Central memory CD4-positive, alpha-beta T cell (primary cell): ENCODE measurements at regions not wholly inside any gene's neighbourhood (a gene's known extent, or its start where the extent isn't known, plus 50 kb on each side); places are given as distances from the start of the nearest gene placed in this dataset.
"Not testable (repeated sequence)": the region's sequence is repeated elsewhere in the genome, so short reads cannot be mapped to it uniquely, and the experiment has no call there.

Source experiments
- DNase-seq: peaks from one replicate; pipeline ENCODE4 v3.0.0; 2022

DNA sequence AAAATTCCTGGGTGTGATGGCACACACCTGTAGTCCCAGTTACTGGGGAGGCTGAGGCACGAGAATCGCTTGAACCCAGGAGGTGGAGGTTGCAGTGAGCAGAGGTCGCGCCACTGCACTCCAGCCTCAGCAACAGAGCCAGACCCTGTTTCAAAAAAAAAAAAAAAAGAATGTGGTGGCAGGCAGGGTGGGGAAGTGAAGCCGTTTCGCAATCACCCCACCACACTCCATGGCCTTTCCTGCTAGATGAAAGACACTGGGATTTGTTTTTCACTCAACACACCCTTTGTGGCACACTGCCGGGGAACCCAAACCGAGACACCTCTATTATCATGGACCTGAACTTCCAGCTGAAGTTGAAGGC is 172.4 kb upstream of the IQSEC1 start:
- no peak for DNase-seq

DNA sequence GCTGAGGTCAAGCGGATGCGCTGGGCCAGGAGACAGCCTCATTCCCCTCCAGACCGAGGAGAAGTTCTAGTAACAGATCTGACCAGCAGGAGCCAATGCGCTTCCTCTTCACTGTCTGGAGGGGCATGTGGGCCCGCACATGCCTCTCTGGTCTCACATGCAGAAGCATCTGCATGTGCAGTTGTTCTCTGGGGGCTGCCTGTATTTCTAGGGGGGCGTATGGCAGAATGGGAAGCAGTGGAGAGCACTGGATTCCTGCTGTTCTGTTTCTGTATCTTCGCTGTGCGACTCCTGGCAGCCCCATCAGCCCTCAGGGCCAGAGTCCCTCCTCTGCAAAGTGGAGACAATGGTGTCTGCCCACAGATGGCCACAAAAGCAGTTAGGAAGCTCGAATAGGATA is 170.4 kb upstream of the IQSEC1 start:
- DNase-seq: no peak

DNA sequence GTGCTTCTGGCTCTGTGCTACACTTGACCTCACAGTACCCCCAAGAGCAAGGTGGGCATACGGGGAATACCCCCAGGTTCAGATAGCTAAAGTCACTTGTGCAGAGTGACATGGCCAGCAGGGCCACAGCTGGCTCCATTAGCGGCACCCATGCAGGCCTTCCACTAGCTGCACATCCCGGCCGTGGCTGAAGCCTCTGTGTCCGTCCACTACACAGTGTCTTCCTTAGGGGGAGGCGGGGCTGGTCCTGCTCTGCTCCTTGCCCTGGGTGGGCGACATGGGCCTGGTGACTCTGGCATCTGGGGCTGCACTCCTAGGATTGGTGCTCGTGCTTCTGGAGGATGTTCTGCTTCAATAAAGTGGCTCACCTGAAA is 169.1 kb upstream of the IQSEC1 start:
- DNase-seq: no peak

DNA sequence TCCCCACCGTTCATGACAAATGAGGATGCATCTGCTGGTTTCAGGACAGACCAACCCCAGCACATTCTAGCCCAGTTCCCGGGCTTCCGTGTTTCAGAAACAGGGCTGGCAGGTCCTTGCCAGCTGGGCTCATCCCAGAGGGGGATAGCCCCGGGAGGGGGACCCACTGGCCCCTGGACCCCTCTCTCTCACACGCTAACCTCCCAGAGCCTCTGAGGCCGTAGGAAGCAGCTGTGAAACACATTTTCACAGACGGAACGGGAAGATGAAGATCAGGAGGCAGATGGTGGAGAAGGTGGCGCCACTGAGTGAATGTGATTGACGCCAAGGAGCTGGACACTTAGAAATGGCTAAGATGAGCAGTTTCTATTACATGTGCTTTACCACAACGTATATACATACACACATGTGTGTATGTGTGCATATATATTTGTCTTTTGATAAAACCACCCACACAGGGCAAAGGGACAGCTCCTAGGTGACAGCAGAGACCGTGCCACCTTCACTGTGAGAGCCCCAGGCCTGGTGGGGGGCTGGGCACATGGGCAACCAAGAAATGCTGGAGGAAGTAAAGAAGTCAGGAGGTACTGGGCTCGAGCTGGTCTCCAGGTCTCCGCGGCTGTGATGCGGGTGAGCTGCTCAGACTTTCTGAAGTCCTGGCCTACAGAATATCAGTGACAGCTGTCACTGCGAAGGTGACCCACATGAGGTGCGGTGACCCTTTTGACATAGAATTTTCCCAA is 168.6 kb upstream of the IQSEC1 start:
- no peak for DNase-seq

DNA sequence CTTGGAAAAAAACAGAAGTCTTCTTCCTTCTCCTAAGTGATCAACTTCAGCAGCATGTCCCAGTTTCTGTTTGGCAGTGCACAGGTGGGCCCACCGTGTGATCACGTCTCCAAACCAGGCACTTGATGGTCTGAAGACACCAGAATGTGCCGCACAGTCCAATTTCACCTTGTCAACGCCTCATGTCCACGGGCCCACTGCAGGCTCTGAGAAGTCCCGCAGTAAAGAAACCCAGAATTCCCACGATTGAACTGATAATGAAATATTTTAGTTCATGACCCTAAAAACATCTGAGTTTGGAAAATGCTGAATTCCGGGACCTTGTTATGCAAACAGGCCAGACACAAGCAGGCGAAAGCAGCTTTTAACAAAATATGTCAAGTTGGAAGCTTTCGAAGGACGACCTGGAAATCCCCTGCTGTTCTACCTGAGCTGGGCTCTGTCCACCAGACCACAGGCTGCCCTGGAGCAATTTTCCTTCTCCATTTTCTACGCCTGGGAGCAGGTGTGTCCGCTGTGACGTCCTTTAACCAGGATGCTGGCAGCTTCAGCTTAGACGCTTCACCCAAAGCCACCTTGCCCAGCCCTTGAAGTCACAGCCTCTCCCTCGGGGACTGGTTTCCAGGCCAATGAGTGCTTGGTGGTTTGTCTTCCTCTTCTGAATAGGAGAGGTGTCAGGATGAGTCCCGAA is 167.8 kb upstream of the IQSEC1 start:
- no peak for DNase-seq

DNA sequence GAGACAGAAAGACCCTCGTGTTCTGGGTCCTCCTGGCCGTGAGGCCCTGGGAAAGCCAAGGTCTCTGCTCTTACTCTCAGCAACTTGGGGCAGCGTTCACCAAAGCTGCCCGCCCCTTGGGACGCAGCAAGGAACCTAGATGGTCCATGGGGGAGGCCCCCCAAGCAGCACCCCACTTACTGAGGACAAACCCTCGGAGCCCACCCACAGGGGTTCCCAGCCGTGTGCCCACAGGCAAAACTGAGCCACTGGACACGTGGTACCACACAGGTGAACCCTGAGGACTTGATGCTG is 166.2 kb upstream of the IQSEC1 start:
- no peak for DNase-seq

DNA sequence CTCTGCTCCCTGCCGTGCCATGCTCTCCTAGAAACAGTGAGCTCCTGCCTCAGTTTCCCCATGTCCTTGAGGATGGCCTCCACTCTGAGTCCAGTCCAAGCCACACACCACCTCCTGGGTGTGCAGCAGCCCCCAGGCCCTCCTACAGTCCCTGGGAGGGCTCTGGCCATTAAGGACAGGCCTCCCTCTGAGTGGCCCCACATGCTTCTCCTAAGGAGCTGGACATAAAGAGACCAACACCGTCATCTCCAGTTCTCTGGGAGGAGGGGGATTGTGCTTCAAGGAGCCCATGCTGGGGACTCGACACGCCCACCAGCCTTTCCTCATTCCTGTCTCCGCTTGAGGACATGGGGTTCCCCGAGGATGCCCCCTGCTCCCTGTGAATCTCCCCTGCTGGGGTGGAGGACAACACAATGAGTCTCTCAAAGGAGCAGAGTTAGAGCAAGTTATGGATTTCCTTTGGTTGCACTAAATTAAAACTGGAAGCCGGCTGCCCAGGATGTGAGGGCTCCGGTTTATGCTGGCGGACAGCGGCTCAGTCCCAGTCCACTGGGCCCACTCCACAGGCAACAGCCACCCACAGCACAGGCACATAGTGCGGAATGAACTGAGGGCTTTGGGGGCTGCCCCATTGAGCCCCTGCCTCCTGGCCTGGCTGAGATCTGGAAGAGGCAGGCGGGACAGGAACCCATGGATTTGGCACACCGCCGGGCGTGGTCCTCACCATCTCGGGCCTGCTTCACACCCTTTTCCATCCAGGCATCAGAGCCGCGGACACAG is 165.6 kb upstream of the IQSEC1 start:
- DNase-seq: no peak

DNA sequence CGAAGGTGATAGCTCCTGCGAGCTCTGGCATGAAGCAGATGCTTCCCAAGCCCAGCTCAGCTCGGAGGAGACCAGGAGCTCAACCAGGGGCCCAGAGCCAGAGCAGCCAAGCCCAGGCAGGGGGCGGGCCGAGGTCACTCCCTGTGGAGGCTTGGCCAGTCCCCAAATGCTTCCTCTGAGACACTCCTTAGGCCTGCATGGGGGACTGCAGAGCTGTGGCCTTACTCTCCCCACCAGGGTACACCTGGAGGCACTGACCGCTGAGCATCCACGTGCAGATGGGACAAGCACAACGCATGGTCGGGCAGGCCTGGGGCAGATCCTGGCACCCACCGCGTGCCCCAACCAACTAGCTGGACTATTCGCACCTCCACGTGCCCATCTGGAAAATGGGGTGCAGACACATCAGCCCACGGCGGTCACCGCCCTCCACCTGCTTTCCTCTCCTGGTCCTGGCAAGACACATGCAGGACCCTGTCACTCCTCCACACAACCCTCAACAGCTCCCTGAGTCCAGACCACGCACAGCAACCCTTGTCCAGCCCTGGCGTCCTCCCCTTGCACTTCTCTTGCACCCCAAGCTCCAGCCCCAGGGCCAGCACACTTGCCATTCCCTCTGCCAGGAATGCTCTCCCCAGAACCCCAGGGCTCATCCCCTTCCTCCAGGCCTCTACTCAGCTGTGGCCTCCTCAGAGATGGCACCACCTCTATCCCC is 164.7 kb upstream of the IQSEC1 start:
- DNase-seq: no peak

DNA sequence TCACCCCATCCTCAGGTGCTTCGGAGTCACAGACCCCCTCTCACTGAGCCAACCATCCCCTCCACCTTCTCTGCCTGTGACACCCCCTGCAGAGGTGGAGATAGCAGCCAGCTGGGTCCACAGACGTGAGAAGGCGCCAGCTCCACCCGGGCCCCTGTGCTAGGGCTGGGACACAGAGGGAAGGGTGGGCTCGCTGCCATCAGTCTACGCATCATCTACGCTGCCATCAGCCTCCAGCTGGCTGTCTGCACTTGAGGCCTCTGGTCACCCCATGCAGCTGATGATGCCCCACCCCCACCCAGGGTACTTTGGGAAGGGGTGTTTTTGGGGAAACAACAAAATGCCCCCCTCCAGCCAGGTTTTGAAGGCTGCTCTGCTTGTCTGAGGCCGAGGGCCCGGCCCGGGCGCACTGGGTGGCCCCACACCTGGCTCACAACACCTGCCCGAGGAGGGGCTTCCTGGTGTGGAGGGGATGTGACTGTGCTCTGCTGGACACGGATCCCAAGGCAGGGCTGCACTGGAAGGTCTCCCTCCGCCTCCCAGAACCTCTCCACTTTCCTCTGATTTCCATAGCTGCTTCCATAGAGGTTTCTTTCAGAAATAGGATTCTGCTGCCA is 163.4 kb upstream of the IQSEC1 start:
- DNase-seq: no peak

DNA sequence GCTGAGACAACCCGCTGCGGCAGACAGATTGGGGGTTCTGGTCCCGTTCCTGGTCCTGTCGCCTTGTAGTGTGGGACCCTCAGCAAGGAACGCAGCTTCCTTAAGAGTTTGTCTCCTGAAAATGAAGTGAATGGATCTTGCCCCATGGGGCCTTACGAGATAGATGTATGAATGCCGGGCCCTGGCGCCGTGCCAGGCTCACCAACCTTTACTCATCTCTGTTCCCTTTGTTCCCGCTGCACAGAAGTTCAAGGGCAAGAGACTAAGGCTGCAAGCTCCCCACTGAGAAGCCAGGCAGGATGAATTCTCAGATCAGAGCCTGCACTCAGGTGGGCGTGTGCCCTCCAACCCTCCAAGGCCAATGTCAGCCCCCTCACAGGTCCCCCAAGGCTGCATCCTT is 162.7 kb upstream of the IQSEC1 start:
- DNase-seq: no peak

DNA sequence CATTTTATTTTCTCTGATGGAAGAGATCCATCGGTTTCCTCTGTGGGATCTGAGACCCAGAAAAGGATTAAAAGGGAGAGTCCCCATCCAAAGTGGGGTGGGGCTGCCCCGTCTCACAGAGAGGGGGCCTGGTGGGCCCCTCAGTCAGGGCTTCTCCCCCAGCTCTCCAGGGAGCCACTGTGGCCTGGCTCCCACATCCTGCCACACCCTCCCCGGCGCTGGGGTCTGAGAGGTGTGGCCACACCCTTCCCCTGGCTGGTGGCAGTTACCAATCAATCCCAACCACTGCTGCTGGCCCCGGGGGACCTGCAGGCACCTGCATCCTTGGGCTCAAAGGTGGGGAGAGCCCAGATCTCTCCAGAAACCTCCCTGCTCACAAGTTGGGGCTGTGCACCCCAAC is 161.8 kb upstream of the IQSEC1 start:
- DNase-seq: no peak

DNA sequence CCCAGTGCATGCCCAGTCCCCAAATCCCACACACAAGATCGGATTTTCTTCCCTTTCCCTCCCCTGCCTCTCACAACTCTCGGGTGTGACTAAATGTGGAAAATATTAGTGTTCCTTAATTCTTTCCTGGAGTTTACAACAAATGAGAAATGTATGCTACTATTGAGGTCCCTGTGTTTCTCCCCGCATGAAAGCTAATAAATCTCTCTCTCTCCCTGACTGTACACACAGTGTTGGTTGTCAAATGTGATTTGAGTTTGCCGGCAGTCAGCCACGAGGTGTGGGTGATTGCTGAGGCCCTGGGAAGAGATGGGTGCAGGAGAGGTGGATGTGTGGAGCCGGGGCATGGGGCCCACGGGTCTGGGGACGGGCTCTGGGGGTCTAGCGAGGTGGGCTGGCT is 161.4 kb upstream of the IQSEC1 start:
- no peak for DNase-seq

DNA sequence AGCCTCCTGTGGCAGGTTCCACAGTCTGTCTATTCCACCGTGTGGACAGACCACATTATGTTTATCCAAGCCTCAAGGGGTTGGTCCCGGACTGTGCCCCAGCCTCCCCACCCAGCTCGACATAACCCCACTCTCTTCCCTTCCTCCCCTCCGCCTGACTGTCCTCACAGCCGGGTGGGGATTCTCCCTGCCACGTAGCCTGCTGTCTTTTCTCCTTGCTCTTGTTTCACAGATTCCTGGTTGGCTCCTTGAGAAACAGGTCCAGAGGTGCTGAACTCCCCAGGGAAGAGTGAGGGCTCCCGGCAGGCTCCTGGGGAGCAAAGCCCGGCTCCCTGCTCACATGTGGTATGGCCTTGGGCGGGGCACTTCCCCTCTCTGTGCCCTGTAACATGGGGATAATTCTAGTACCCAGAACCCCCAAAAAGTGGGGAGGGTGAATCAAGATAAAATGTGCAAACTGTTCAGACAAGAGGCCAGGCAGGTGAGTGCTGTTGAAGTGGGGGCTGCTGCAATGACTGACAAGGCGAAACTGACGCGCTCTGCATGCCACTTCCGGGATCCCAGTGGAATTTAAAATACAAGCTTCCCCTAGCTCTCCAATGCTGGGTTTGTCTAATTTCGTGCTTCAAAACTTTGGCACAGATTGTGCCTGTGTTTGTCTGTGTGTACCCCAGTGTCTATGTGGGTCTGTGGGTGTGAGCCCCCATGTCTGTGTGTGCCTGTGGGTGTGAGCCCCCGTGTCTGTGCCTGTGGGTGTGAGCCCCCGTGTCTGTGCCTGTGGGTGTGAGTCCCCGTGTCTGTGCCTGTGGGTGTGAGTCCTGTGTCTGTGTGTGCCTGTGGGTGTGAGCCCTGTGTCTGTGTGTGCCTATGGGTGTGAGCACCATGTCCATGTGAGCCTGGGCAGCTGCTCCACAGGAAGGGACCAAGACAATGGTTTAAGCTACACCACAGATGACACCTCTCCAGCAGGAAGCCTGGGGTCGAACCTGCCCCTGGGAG is 160.6 kb upstream of the IQSEC1 start:
- no peak for DNase-seq

DNA sequence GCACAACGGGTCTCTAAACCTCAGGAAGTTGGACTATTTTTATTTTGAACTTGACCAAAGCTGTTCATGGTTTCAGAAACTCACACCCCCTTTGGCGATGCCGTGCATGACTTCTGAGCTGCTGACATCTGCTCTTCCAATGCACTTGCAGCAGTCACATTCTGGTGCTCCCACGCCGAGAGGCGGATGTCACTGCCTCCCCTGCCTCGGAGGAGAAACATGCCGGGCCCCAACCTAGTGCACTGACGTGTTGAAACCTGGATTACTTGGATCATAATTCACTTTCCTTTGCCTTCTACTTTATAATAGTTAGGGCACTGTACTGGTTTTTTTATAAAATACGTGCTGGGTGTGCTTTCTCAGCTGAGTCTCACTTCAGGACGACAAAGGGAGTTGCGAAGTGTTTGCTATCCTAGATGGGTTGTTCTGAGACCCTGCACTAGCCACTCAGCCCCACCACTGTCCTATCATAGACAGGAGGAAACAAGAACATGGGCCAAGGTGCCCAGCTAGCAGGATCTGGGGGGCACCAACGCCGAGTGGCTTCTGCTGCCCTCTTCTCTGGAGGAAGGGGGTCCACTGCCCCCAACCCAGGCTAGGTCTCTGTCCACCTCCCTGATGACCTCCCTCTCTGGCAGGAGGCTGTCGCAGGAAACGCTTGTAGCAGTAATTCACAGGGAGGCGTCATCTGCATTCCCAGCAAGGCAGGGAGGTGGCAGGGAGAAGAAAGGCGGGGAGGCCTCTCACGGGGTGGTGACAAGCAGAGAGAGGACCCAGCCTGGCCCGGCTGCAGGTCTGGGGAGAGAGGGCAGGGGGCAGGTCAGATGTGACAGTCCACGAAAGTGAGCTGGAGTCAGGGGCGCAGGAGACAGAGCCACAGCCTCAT is 158.8 kb upstream of the IQSEC1 start:
- DNase-seq: no peak

DNA sequence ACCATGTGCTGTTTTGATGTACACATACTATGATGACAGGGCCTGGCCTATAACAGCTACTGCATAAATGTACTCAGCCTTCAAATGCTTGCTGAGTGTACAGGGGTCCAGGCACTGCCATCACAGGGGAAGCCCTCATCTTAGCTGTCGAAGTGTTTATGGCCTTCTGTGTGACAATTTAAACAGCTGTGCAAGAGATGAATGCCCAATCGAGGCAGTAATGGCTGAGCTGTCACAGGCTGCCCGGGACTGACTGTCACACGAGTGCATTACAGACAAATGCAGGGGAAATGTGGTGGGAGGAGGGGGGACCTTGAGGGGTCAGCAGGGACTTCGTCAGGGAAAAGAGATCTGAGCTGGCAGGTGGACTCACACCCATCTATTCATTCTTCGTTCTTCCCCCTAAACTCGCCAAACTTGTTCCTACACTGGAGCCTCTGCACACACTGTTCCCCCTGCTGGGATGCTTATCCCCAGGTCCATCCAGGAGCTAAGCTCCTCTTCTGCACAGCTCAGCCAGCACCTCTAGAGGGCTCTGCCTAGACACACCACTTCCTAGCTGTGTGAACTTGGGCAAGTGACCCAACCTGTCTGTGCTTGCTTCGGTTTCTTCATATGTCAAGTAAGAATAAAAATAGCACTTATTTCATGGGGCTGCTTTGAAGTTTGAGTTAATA is 156.2 kb upstream of the IQSEC1 start:
- DNase-seq: no peak

DNA sequence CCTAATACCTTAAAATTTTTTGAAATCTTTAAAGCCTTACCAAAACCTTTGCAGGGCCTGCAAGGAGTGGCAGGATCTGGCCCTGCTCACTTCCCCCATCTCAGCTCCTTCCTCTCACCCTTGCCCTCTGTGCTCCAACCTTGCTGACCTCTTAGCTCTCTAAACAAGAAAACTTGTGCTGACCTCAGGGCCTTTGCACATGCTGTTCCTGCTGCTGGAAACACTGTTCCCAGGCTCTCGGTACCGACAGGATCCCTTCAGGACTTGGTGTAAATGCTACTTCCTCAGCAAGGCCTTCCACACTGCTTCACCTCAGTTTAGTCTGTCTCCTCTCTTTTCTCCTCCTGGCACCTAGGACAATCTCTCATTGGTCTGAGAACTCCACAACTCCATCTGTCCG is 155.4 kb upstream of the IQSEC1 start:
- DNase-seq: no peak

DNA sequence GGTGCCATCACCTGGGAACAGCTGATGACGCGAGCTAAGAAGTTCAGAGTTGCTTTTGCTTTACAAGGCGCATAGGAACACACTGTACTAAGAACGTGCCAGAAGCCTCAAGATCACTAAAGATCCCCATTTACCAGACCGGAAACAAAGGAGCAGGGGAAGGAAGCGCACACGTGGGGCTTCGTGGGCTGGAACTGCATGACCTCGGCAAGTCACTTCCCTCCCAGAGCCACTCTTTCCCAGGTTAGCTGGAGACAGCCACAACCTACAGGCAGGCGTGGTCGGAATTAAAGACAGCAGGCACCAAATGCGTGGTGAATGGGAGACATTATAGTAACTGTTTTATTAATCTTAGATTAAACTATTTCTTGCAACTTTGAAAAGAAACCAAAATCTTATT is 154.9 kb upstream of the IQSEC1 start:
- not testable (repeated sequence) for DNase-seq

DNA sequence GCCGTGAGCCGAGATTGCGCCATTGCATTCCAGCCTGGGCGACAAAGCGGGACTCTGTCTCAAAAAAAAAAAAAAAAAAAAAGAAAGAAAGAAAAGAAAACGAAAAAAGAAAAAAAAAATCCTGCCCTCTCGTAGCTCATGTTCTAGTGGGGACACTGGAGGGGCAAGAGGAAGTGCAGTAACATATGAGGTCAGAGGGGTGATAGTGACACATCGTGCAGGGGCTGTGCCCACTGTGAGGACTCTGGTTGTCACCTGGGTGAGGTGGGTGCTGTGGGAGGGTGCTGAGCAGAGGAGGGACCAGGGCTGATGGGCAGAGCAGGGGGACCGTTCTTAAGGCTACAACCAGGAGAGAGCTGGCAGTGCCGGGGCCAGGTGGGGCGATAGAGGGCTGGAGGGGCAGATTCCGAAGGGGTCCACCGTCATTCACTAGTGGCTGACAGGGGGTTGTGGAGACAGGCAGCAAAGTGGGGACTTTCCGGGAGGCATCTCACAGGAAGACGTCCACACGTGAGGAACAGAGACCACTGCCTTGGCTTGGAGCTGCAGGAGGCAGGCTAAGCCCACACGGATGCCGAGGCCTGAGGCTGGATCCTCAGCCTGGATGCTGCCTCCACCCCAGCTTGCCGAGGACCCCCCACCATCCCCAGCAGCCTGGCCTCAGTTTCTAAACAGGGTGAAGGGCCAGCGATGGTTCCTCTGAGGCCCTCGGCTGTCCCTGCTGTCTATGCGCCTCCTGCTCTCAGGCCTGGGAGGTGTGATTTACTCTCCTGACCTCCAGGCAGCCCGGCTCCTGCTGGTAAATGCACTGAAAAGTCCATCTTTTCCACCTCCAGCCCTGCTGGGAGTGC is 154.3 kb upstream of the IQSEC1 start:
- DNase-seq: no peak

DNA sequence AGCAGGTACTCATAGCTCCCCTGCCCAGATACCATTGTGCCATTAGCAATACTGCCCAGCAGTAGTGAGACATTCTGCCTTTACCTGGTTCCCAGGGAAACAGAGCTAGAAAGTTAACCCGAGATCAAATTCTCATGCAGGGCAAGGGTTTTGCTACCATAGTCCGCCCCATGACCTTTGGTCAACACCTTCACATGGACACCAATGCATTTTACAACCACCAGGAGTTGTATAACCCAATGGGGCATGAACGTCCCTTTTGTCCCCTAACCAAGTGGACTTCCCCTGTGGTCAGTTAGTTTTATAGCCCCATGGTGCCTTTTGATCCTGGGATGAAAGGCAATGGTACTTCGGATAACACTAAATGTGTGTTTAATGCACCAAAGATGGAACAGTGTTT is 151.7 kb upstream of the IQSEC1 start:
- DNase-seq: no peak
